ENCODE measurements at regions not wholly inside any gene's neighbourhood (a gene's known extent, or its start where the extent isn't known, plus 50 kb on each side); places are given as distances from the start of the nearest gene placed in this dataset.

DNA sequence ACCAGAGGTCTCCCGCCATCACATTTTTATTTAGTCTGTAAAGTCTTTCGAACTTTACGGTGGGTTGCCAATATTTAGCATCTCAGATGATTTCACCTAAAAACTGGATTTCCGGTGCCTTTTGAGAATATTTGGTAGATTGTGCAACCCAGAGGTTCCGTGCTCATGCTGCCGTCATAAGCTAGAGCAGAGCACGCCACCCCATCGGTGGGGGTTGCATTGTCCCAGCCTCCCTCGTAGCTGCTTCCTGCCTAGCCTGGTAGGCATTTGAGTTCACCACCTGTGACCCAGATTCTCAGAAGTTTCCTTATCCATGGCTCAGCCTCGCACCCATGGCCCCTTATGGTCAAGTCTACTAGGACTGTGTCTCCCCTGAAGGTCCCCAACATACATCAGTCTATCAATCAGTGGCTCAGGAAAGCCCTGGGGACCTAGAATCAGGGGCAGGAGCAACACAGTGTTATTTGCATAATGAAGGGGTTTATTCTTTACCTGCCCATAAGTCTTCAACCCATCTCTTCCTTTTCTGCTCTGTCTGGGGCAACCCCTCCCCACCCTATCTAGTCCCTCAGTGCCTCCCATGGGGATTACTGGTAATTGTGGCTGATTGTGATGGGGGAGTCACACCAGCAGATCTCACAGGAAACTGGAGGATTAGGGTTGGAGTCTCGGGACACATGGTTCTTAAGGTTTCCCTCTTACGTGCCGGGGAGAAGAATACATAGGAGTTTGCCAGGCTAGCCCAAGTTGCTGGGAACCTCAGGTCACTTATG lies 152.3 kb downstream of the PHETA1 start:
- TF ChIP-seq, protein P1, sequence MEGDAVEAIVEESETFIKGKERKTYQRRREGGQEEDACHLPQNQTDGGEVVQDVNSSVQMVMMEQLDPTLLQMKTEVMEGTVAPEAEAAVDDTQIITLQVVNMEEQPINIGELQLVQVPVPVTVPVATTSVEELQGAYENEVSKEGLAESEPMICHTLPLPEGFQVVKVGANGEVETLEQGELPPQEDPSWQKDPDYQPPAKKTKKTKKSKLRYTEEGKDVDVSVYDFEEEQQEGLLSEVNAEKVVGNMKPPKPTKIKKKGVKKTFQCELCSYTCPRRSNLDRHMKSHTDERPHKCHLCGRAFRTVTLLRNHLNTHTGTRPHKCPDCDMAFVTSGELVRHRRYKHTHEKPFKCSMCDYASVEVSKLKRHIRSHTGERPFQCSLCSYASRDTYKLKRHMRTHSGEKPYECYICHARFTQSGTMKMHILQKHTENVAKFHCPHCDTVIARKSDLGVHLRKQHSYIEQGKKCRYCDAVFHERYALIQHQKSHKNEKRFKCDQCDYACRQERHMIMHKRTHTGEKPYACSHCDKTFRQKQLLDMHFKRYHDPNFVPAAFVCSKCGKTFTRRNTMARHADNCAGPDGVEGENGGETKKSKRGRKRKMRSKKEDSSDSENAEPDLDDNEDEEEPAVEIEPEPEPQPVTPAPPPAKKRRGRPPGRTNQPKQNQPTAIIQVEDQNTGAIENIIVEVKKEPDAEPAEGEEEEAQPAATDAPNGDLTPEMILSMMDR (IDR thresholded peaks at IDR 0.05; ENCODE audit: insufficient read depth, low read length), result no peak
- TF ChIP-seq, protein P2, sequence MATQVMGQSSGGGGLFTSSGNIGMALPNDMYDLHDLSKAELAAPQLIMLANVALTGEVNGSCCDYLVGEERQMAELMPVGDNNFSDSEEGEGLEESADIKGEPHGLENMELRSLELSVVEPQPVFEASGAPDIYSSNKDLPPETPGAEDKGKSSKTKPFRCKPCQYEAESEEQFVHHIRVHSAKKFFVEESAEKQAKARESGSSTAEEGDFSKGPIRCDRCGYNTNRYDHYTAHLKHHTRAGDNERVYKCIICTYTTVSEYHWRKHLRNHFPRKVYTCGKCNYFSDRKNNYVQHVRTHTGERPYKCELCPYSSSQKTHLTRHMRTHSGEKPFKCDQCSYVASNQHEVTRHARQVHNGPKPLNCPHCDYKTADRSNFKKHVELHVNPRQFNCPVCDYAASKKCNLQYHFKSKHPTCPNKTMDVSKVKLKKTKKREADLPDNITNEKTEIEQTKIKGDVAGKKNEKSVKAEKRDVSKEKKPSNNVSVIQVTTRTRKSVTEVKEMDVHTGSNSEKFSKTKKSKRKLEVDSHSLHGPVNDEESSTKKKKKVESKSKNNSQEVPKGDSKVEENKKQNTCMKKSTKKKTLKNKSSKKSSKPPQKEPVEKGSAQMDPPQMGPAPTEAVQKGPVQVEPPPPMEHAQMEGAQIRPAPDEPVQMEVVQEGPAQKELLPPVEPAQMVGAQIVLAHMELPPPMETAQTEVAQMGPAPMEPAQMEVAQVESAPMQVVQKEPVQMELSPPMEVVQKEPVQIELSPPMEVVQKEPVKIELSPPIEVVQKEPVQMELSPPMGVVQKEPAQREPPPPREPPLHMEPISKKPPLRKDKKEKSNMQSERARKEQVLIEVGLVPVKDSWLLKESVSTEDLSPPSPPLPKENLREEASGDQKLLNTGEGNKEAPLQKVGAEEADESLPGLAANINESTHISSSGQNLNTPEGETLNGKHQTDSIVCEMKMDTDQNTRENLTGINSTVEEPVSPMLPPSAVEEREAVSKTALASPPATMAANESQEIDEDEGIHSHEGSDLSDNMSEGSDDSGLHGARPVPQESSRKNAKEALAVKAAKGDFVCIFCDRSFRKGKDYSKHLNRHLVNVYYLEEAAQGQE (IDR thresholded peaks at IDR 0.05; ENCODE audit: insufficient replicate concordance, low read depth), result no peak

Data from HL-60 (cell line).